HAP-1 (cell line): ENCODE measurements at regions not wholly inside any gene's neighbourhood (a gene's known extent, or its start where the extent isn't known, plus 50 kb on each side); places are given as distances from the start of the nearest gene placed in this dataset.

ENCODE experiments used
- DNase-seq, 2 experiments: peaks; one replicate each; pipeline ENCODE4 v3.0.0-alpha.2; 2016 to 2020; ENCODE audit warnings: low spot score in 2 of 2
- H3K27me3 ChIP-seq: fragments of 250-450 bp; sonication (Bioruptor Pico); 2 replicates; pipeline ENCODE4 v1.5.1; 2020; ENCODE audit warnings: low read depth, mild to moderate bottlenecking, moderate library complexity
- H3K36me3 ChIP-seq: fragments of 250-450 bp; sonication (Bioruptor Pico); replicated peaks from 2 replicates; pipeline ENCODE4 v1.5.1; 2020; ENCODE audit warnings: mild to moderate bottlenecking
- H3K4me1 ChIP-seq: fragments of 250-450 bp; sonication (Bioruptor Pico); 2 replicates; pipeline ENCODE4 v1.5.1; 2020; ENCODE audit warnings: mild to moderate bottlenecking
- H3K4me3 ChIP-seq: fragments of 250-450 bp; sonication (Bioruptor Pico); 2 replicates; pipeline ENCODE4 v1.5.1; 2020; ENCODE audit warnings: mild to moderate bottlenecking, moderate library complexity
- H3K9me3 ChIP-seq: fragments of 250-450 bp; sonication (Bioruptor Pico); 2 replicates; pipeline ENCODE4 v1.5.1; 2020; ENCODE audit warnings: mild to moderate bottlenecking, moderate library complexity
- in situ Hi-C: fragments of 300-500 bp; cut with MboI; formaldehyde crosslinking; loops from 3 replicates; pipeline ENCODE4 v1.14.3; 2020; ENCODE audit warnings: low sequenced_read_pairs, inconsistent platforms, mixed read lengths

DNA sequence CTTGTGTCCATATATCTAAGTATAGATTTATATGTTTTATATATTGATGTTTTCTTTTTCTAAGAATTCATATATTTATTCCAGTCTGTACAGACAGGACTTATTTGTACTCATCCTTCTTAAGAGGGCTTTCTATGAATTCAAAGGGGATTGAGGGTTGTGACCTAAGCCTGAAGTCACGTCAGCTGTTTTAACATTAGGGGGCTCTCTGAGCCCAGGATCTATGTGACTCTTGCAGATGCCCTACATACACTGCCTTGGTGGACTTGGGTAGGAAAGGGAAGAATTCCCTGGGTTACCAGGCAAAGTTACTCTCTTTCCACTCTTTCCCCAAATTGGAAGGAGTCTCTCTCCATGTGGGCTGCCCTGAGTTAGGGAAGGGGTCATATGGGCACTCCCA is 283.8 kb upstream of the DAB1 start:
- no peak overlapping the region for H3K4me3 ChIP-seq
- no peaks in the 10 kb centered on the region for H3K4me1 ChIP-seq
- no peaks in the 10 kb centered on the region for H3K9me3 ChIP-seq
- DNase-seq: no peak
- H3K27me3 ChIP-seq: peaks cover 2% of the 10 kb centered on the region; the same call in 1 of the 2 replicates
- in situ Hi-C loops: no loop called here
- no peaks in the 10 kb centered on the region for H3K36me3 ChIP-seq

DNA sequence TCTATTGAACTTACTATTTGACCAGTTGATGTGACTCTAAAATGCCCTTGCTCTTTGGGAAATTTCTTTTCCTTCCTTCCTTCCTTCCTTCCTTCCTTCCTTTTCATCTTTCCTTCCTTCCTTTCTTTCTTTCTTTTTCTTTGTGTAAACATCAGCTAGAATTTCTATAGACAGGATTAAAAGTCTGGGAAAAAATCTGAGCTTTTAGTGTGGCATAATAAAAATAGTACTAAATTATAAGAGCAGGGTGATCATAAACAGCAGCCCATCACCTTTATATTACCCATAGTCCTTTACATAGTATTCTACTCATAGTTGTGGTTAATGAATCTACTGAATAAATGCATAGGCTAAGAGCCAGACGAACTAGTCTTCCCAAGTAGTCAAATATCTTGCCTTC is 281.0 kb upstream of the DAB1 start:
- Histone ChIP-seq H3K4me3 (no peak overlapping the region), H3K9me3 (no peaks in the 10 kb centered on the region), H3K27me3 (no peaks in the 10 kb centered on the region), H3K36me3 (no peaks in the 10 kb centered on the region), H3K4me1 (no peaks in the 10 kb centered on the region)
- no peak for DNase-seq
- in situ Hi-C loops: no loop called here

DNA sequence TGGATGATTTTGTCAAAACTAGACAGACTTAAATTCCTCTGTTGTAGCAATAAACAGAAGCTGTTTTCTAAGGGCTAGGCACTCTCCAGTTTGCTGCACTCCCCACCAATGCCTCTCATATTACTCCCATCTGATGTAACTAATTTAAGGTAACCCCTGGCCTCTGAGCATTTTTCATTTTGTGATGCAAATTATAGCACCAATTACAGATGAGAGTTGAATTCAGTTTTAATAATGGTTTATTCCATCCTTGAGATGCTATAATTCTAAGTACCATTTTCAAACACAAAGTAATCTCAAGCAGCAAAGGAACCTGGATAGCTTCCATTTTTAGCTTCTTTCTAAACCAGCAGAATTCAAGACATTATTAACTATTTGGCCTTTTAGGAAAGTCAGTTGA is 280.4 kb upstream of the DAB1 start:
- no peaks in the 10 kb centered on the region for H3K36me3 ChIP-seq
- in situ Hi-C loops: no loop called here
- H3K27me3 ChIP-seq: no peaks in the 10 kb centered on the region
- H3K4me3 ChIP-seq: no peak overlapping the region
- no peaks in the 10 kb centered on the region for H3K4me1 ChIP-seq
- H3K9me3 ChIP-seq: no peaks in the 10 kb centered on the region
- no peak for DNase-seq

DNA sequence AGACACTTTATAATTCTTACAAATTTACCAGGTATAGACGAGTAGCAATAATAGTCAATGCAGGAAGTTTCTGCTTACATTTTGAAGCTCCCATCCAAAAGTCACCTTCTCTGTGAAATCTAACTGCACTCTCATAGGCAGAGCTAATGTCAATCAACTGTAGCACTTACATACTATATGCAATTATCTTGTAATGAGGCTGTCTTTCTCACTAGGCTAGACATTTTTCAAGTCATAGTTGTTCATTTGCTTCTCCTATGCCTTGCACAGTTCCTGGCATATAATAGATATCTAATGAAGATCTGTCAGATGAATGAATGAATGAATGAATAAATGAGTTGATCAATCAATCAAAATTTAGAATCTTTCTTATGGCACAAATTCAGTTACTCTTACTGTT is 273.0 kb upstream of the DAB1 start:
- Histone ChIP-seq H3K9me3 (no peaks in the 10 kb centered on the region), H3K4me3 (no peak overlapping the region), H3K4me1 (no peaks in the 10 kb centered on the region), H3K27me3 (no peaks in the 10 kb centered on the region), H3K36me3 (no peaks in the 10 kb centered on the region)
- DNase-seq: no peak
- in situ Hi-C loops: no loop called here

DNA sequence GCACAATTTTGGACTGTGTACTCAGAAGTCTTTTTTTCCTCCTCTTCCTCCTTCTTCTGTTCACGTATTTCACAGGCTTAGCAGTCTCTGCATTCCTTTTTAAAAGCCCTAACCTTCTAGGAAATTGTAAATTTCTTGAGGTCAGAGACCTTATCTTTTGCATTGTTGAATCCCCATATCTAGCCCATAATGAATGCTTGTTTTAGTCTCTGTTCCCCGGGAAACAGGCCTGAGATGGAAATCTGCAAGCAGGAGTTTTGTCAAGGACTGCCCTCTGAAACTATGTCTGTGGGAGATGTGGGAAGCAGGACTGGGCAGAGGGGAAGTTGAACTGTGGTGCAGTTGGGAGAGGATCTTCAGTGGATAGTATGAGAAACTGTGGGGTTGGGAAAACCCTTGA is 272.2 kb upstream of the DAB1 start:
- no peak for DNase-seq
- H3K4me3 ChIP-seq: no peak overlapping the region
- H3K9me3 ChIP-seq: no peaks in the 10 kb centered on the region
- H3K27me3 ChIP-seq: no peaks in the 10 kb centered on the region
- no peaks in the 10 kb centered on the region for H3K36me3 ChIP-seq
- in situ Hi-C loops: no loop called here
- H3K4me1 ChIP-seq: no peaks in the 10 kb centered on the region

DNA sequence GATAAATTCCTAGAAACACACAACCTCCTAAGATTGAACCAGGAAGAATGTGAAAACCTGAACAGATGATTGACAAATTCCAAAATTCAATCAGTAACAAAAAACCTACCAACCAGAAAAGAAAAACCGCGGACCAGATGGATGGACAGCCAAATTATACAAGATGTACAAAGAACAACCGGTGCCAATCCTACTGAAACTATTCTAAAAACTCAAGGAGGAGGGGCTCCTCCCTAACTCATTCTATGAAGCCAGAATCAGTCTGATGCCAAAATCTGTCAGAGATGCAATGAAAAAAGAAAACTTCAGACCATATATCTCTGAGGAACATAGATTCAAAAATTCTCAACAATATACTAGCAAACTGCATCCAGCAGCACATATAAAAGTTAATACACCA is 262.4 kb upstream of the DAB1 start:
- in situ Hi-C loops: no loop called here
- Histone ChIP-seq H3K4me3 (no peak overlapping the region), H3K9me3 (no peaks in the 10 kb centered on the region), H3K36me3 (no peaks in the 10 kb centered on the region), H3K27me3 (no peaks in the 10 kb centered on the region), H3K4me1 (no peaks in the 10 kb centered on the region)
- DNase-seq: no peak

DNA sequence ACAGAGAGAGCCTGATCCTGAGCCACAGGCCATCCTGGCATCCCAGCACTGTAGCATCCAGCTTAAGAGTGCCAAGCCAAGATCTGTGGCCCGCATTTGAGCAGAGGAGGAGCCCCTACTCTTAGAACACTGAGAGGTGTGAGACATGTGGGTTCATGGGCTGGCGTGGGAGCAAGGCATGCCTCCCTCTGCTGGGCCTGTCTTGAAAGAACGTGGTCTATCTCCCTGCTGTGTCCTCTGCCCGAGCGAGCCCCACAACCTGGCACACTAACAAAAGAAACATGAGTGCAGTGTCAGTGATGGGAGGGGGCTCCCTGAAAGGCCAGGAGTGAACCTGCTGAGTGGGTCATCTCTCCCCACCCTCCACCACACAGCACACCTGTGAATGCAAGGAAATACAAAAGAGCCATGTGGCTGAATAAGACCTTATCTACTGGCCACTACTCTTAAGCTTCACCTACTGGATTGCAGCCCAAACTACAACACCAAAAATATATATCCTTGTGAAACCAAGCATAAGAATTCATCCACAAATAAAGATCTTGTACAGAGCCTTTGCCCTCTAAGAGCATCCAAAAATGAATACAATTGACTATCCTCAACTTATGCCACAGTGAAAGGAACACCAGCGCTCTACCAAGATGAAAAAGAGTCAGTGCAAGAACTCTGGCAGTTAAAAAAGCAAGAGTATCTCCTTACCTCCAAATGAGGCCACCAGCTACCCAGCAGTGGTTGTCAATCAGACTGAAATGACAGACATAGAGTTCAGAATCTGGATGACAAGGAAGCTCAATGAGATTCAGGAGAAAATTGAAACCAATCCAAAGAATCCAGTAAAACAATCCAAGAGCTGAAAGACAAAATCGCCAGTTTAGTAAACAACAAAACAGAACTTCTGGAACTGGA is 259.4 kb upstream of the DAB1 start:
- in situ Hi-C loops: no loop called here
- Histone ChIP-seq H3K4me1 (no peaks in the 10 kb centered on the region), H3K36me3 (no peaks in the 10 kb centered on the region), H3K27me3 (no peaks in the 10 kb centered on the region), H3K9me3 (no peaks in the 10 kb centered on the region), H3K4me3 (no peak overlapping the region)
- no peak for DNase-seq

DNA sequence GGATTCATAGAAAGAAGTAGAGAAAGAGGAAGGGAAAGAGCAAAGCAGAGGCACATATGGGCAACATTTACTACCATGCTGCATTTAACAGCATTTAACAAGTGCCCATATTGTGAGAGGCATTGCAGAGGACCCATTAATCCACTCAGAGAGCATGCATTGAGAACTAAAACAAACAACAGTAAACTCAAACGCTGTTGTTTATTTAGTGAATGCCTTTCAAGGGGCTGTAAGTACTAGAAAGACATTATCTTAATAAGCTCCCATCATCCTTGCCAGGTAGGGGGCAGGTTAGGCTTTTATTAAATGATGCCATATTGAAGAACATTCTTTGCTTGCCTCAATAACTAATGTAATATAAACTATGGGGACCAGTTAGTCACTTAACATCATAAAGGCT is 254.3 kb upstream of the DAB1 start:
- no peaks in the 10 kb centered on the region for H3K27me3 ChIP-seq
- H3K4me1 ChIP-seq: no peaks in the 10 kb centered on the region
- in situ Hi-C loops: no loop called here
- no peak overlapping the region for H3K4me3 ChIP-seq
- H3K36me3 ChIP-seq: no peaks in the 10 kb centered on the region
- no peak for DNase-seq
- H3K9me3 ChIP-seq: no peaks in the 10 kb centered on the region

DNA sequence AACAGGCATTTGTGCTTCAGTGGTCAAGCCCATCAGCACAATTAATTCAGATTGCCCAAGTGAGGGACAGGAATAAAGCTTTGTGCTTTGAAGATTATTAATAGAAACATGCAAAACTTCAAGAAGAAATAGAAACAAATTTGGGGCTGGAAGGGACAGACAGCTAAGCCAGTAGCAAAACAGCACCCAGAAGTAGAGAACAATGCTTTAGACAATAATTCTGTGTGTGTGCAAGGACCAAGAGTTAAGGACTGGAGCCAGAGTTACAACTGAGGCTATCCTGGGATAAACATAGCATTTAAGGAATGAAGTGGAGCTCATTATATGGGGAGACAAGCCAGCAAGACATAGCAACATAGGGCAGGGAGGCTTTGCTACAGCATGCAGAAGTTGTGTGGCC is 251.9 kb upstream of the DAB1 start:
- H3K4me1 ChIP-seq: no peaks in the 10 kb centered on the region
- no peaks in the 10 kb centered on the region for H3K36me3 ChIP-seq
- no peaks in the 10 kb centered on the region for H3K27me3 ChIP-seq
- no peak for DNase-seq
- H3K4me3 ChIP-seq: no peak overlapping the region
- H3K9me3 ChIP-seq: no peaks in the 10 kb centered on the region
- in situ Hi-C loops: no loop called here

DNA sequence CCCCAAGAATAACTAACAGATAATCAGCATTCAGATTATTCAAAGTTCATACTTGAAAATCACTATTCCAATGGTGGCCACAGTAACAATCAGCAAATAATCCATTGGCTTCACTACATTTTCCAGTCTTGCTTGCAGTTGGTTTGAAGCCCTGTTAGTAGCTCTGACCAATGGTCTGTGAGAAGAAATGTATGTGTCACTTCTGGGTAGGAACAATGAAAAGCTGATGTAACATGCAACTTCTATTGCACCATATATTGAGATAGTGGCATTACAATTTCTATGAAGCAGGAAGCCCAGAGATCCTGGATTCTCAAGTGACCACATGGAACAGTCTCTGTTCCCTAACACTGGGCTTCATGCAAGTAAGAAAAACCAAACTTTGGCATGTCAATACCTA is 250.9 kb upstream of the DAB1 start:
- in situ Hi-C loops: no loop called here
- H3K4me3 ChIP-seq: no peak overlapping the region
- no peak for DNase-seq
- H3K36me3 ChIP-seq: no peaks in the 10 kb centered on the region
- H3K27me3 ChIP-seq: no peaks in the 10 kb centered on the region
- H3K4me1 ChIP-seq: no peaks in the 10 kb centered on the region
- no peaks in the 10 kb centered on the region for H3K9me3 ChIP-seq

DNA sequence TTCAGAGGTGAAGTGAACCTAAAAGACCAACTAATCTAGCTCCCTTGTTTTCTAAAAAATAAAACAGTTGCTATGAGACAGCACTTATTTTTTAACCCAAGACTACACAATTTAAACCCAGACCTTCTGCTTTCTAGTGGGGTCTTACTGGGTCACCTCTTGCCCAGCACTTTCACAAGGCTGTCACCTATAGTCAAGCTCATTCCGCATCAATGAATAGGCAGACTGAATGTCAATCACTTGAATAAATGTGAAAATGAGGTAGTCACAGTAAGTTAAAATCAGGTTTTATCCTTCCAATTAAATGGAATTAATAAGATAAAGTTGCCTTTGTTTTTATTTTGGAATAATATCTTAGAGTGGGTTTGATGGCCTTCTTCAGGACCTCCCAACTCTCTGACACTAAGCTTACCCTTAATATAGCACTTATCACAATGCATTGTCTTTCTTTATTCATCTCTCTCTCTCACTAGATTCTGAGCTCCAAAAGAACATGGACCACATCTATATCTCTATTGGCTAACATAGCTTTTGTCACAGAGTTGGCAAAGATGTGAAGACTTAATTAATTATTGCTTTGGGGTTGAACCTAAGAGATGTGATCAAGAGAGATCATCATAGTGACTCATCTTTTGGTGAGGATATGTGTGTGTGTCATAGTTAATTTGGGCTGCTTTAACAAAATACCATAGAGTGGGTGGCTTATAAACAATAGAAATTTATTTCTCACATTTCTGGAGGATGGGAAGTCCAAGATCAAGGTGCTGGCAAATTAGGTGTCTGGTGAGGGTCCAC is 248.7 kb upstream of the DAB1 start:
- Histone ChIP-seq H3K27me3 (no peaks in the 10 kb centered on the region), H3K4me3 (no peak overlapping the region), H3K9me3 (no peaks in the 10 kb centered on the region), H3K36me3 (no peaks in the 10 kb centered on the region), H3K4me1 (no peaks in the 10 kb centered on the region)
- in situ Hi-C loops: no loop called here
- no peak for DNase-seq

DNA sequence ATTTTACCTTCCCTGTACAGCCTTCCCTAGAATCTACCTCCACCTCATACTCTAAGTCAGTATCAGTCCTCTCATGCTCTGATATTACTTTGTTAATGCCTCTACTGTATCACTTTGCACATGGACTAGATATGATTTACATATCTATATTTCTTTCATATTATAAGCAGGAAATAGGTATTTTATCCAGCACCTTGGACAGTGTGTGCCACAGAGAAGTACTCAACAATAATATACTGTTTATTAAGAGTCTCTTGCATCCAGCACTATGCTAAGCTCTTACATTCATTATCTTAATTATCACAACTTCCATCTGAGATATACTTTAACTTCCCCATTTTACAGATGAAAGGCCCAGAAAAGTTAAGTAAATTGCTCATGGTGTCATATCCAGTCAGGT is 247.9 kb upstream of the DAB1 start:
- H3K27me3 ChIP-seq: no peaks in the 10 kb centered on the region
- H3K4me1 ChIP-seq: no peaks in the 10 kb centered on the region
- no peak overlapping the region for H3K4me3 ChIP-seq
- H3K9me3 ChIP-seq: no peaks in the 10 kb centered on the region
- in situ Hi-C loops: no loop called here
- no peaks in the 10 kb centered on the region for H3K36me3 ChIP-seq
- DNase-seq: no peak

DNA sequence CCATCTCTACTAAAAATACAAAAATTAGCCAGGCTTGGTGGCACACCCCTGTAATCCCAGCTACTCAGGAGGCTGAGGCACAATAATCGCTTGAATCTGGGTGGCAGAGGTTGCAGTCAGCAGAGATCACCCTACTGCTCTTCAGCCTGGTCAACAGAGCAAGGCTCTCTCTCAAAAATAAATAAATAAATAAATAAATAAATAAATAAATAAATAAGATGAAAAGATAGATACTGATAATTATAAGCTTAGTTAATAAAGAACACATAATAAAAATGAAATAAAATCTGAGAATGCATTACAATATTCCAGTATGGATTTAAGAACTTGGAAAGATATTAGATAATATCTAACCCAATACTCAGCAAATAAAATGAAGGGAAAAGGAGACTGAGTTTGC is 235.9 kb upstream of the DAB1 start:
- in situ Hi-C loops: no loop called here
- no peak for DNase-seq
- Histone ChIP-seq H3K36me3 (no peaks in the 10 kb centered on the region), H3K9me3 (no peaks in the 10 kb centered on the region), H3K4me1 (no peaks in the 10 kb centered on the region), H3K4me3 (no peak overlapping the region), H3K27me3 (no peaks in the 10 kb centered on the region)

DNA sequence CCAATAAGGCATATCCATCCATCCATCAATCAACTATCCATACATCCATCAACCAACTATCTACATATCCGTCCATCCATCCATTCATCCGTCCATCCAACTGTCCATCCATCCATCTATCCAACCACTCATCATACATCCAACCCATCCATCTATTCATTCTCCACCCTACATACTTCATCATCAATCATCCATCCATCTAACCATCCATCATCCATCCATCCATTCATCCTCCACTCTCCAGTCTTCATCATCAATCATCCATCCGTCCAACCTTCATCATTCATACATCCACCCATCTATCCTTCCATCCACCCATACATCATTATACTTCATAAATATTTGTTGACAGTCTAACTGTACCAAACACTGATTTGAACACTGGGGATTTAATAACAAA is 231.3 kb upstream of the DAB1 start:
- Histone ChIP-seq H3K36me3 (no peaks in the 10 kb centered on the region), H3K4me3 (no peak overlapping the region), H3K4me1 (no peaks in the 10 kb centered on the region), H3K9me3 (no peaks in the 10 kb centered on the region), H3K27me3 (no peaks in the 10 kb centered on the region)
- no peak for DNase-seq
- in situ Hi-C loops: no loop called here
